Neural cell (in vitro differentiated cells): ENCODE measurements at regions not wholly inside any gene's neighbourhood (a gene's known extent, or its start where the extent isn't known, plus 50 kb on each side); places are given as distances from the start of the nearest gene placed in this dataset.

ENCODE experiments used
- EZH2 ChIP-seq: fragments of 200-600, 300-800 bp; shearing (Covaris generic), sonication (generic); IDR thresholded peaks from 2 replicates; pipeline ENCODE4 v1.6.1; 2014; ENCODE audit warnings: antibody characterized with exemption, low read length, borderline replicate concordance, mild to moderate bottlenecking; ENCODE audit not compliant: insufficient read depth, poor library complexity, severe bottlenecking
- POLR2AphosphoS5 ChIP-seq: IDR thresholded peaks from 2 replicates; pipeline ENCODE4 v1.6.1; 2012
- TF ChIP-seq, protein P1 (sequence below): fragments of 450-650 bp; IDR thresholded peaks from 2 replicates; pipeline ENCODE4 v1.5.1; 2014; ENCODE audit warnings: antibody characterized with exemption, mild to moderate bottlenecking, moderate library complexity; ENCODE audit not compliant: poor library complexity, severe bottlenecking

- TF ChIP-seq, protein P1, sequence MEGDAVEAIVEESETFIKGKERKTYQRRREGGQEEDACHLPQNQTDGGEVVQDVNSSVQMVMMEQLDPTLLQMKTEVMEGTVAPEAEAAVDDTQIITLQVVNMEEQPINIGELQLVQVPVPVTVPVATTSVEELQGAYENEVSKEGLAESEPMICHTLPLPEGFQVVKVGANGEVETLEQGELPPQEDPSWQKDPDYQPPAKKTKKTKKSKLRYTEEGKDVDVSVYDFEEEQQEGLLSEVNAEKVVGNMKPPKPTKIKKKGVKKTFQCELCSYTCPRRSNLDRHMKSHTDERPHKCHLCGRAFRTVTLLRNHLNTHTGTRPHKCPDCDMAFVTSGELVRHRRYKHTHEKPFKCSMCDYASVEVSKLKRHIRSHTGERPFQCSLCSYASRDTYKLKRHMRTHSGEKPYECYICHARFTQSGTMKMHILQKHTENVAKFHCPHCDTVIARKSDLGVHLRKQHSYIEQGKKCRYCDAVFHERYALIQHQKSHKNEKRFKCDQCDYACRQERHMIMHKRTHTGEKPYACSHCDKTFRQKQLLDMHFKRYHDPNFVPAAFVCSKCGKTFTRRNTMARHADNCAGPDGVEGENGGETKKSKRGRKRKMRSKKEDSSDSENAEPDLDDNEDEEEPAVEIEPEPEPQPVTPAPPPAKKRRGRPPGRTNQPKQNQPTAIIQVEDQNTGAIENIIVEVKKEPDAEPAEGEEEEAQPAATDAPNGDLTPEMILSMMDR = no peak
- TF ChIP-seq EZH2 = no peak
- no peak for TF ChIP-seq POLR2AphosphoS5
Measured at GRCh38 chr16:49096176-49096945, 185.3 kb downstream of the CBLN1 start.
